ENCODE measurements at regions not wholly inside any gene's neighbourhood (a gene's known extent, or its start where the extent isn't known, plus 50 kb on each side); places are given as distances from the start of the nearest gene placed in this dataset.

DNA sequence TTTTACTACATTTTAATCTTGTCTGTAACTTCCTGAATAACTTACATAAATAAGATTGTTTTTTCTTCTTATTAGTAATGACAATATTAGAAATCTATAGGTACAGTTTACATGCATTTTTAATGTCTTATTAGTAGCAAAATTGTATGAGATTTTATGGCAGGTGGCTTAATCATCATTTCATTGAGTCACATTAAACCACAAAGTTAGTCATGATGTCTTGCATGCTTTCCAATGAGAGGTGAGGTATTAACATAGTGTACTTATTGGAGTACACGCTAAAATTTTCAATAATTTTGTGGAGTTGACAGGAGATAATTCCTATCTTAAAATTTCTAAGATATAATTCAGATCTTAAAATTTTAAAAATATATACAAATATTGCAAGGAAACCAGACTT lies 989.6 kb upstream of the ARRDC3 start:
- H2AK5ac ChIP-seq (ENCODE audit: low read length): no peak overlapping the region
- no peaks in the 10 kb centered on the region for H3K4me1 ChIP-seq (ENCODE audit: control insufficient read depth in 1 of 2, insufficient read depth in 2 of 2, low read length in 2 of 2)
- no peak overlapping the region for H4K8ac ChIP-seq (ENCODE audit: low read depth, low read length)
- WGBS (ENCODE audit: extremely low coverage, insufficient coverage, insufficient read length): no CpG with 5 or more reads among the region's 1 CpG
- H3K23ac ChIP-seq (ENCODE audit: low read length): no peak overlapping the region
- H3K36me3 ChIP-seq (ENCODE audit: control insufficient read depth in 1 of 2, insufficient read depth in 2 of 2, low read length in 2 of 2): no peaks in the 10 kb centered on the region
- H3K9ac ChIP-seq (ENCODE audit: low read length): no peak overlapping the region
- no peak overlapping the region for H2BK12ac ChIP-seq (ENCODE audit: low read length)
- no peak overlapping the region for H2BK120ac ChIP-seq (ENCODE audit: insufficient read depth, low read length, poor library complexity)
- no peak overlapping the region for H3K18ac ChIP-seq (ENCODE audit: low read length)
- H3K4me3 ChIP-seq (ENCODE audit: low read depth, low read length): no peak overlapping the region
- H3K4ac ChIP-seq (ENCODE audit: low read depth, low read length): no peak overlapping the region
- no peaks in the 10 kb centered on the region for H3K9me3 ChIP-seq (ENCODE audit: insufficient read depth, low read depth, low read length)
- no peak for DNase-seq
- H4K12ac ChIP-seq (ENCODE audit: low read depth, low read length): no peak overlapping the region
- H2BK5ac ChIP-seq (ENCODE audit: low read depth, low read length, poor library complexity): no peak overlapping the region
- no peak overlapping the region for H3K27ac ChIP-seq (ENCODE audit: low read depth, low read length)
- H3K79me2 ChIP-seq (ENCODE audit: control insufficient read depth, insufficient read depth, low read length, poor library complexity): no peaks in the 10 kb centered on the region
- H4K91ac ChIP-seq (ENCODE audit: low read depth, low read length): no peak overlapping the region
- no peaks in the 10 kb centered on the region for H3K27me3 ChIP-seq (ENCODE audit: insufficient read depth, low read length)
- H2AFZ ChIP-seq (ENCODE audit: insufficient read depth, low read length, poor library complexity): no peak overlapping the region
- H3K79me1 ChIP-seq (ENCODE audit: low read length): no peaks in the 10 kb centered on the region
- no peak overlapping the region for H3K4me2 ChIP-seq (ENCODE audit: low read length)
- no peak overlapping the region for H3K14ac ChIP-seq (ENCODE audit: low read length)

GRCh38 chr5:92371889-92372235 lies 988.7 kb upstream of the ARRDC3 start:
- H3K79me1 ChIP-seq (ENCODE audit: low read length): no peaks in the 10 kb centered on the region
- H2BK12ac ChIP-seq (ENCODE audit: low read length): no peak overlapping the region
- no peaks in the 10 kb centered on the region for H3K36me3 ChIP-seq (ENCODE audit: control insufficient read depth in 1 of 2, insufficient read depth in 2 of 2, low read length in 2 of 2)
- H2AFZ ChIP-seq (ENCODE audit: insufficient read depth, low read length, poor library complexity): no peak overlapping the region
- H3K27ac ChIP-seq (ENCODE audit: low read depth, low read length): no peak overlapping the region
- H3K9ac ChIP-seq (ENCODE audit: low read length): no peak overlapping the region
- H4K91ac ChIP-seq (ENCODE audit: low read depth, low read length): no peak overlapping the region
- H4K8ac ChIP-seq (ENCODE audit: low read depth, low read length): no peak overlapping the region
- no peak overlapping the region for H3K23ac ChIP-seq (ENCODE audit: low read length)
- H2BK5ac ChIP-seq (ENCODE audit: low read depth, low read length, poor library complexity): no peak overlapping the region
- no peak overlapping the region for H3K4me2 ChIP-seq (ENCODE audit: low read length)
- no peak overlapping the region for H3K14ac ChIP-seq (ENCODE audit: low read length)
- no peak overlapping the region for H3K4ac ChIP-seq (ENCODE audit: low read depth, low read length)
- DNase-seq: no peak
- H3K9me3 ChIP-seq (ENCODE audit: insufficient read depth, low read depth, low read length): no peaks in the 10 kb centered on the region
- no peak overlapping the region for H2BK120ac ChIP-seq (ENCODE audit: insufficient read depth, low read length, poor library complexity)
- H3K79me2 ChIP-seq (ENCODE audit: control insufficient read depth, insufficient read depth, low read length, poor library complexity): no peaks in the 10 kb centered on the region
- no peaks in the 10 kb centered on the region for H3K4me1 ChIP-seq (ENCODE audit: control insufficient read depth in 1 of 2, insufficient read depth in 2 of 2, low read length in 2 of 2)
- H3K18ac ChIP-seq (ENCODE audit: low read length): no peak overlapping the region
- no peak overlapping the region for H3K4me3 ChIP-seq (ENCODE audit: low read depth, low read length)
- no CpG with 5 or more reads among the region's 2 CpGs for WGBS (ENCODE audit: extremely low coverage, insufficient coverage, insufficient read length)
- no peaks in the 10 kb centered on the region for H3K27me3 ChIP-seq (ENCODE audit: insufficient read depth, low read length)
- no peak overlapping the region for H2AK5ac ChIP-seq (ENCODE audit: low read length)
- no peak overlapping the region for H4K12ac ChIP-seq (ENCODE audit: low read depth, low read length)

DNA sequence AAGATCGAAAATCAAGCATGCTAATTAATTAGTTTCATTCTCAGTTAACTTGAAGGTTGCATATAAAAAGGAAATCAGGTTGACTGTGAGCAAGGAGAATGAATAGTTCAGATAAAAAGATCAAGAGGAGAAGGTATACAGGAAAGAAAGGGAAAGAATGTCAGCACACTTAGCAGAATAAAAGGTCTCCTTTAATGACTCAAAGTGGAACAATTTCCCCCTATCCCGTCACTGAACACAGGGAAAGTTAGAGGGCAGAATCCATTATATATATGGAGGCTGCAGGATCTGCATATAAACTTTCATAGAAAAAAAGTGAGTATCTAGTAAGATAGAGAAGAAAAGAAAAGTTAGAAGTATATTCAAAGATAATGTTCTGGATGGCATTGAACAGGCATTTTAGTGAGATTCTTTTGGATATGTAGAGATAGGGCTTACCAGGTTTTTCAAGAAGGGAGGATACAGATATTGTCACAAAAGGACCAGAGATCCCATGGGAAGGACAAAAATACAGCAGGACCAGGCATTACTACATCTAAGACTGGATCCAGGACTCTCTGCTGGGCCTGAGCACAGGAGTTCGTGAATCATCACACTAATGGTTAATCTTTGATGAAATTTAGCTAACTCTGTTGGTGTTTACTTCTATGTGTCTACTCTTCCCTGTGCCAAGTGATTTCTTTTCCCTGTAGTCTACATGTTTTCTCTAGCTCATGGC lies 988.2 kb upstream of the ARRDC3 start:
- H2BK120ac ChIP-seq (ENCODE audit: insufficient read depth, low read length, poor library complexity): no peak overlapping the region

DNA sequence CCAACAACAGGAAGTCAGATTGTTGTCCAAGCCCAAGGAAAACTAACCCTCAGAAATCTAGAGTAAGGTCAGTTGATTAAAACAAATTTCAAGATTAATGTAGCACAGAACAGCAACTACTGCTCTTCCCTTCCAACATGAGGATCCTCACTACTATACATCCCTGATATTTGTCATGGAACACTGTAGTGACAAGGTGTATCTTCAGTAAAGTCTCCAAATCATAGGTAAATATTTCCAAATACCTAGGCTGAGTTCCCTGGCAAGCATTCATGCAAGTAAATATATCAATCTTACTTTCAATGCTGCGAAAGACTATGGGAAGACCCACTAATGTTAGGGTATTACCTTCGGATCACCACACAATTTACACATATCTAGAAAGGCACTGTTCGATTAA lies 986.9 kb upstream of the ARRDC3 start:
- Histone ChIP-seq H3K14ac (ENCODE audit: low read length) (no peak overlapping the region), H2AFZ (ENCODE audit: insufficient read depth, low read length, poor library complexity) (no peak overlapping the region), H3K18ac (ENCODE audit: low read length) (no peak overlapping the region), H3K4me3 (ENCODE audit: low read depth, low read length) (no peak overlapping the region), H2BK5ac (ENCODE audit: low read depth, low read length, poor library complexity) (no peak overlapping the region), H3K4ac (ENCODE audit: low read depth, low read length) (no peak overlapping the region), H3K27me3 (ENCODE audit: insufficient read depth, low read length) (no peaks in the 10 kb centered on the region), H2AK5ac (ENCODE audit: low read length) (no peak overlapping the region), H4K8ac (ENCODE audit: low read depth, low read length) (no peak overlapping the region), H2BK120ac (ENCODE audit: insufficient read depth, low read length, poor library complexity) (no peak overlapping the region), H3K9me3 (ENCODE audit: insufficient read depth, low read depth, low read length) (no peaks in the 10 kb centered on the region), H3K79me2 (ENCODE audit: control insufficient read depth, insufficient read depth, low read length, poor library complexity) (no peaks in the 10 kb centered on the region), H3K4me2 (ENCODE audit: low read length) (no peak overlapping the region), H4K91ac (ENCODE audit: low read depth, low read length) (no peak overlapping the region), H3K36me3 (ENCODE audit: control insufficient read depth in 1 of 2, insufficient read depth in 2 of 2, low read length in 2 of 2) (no peaks in the 10 kb centered on the region), H3K23ac (ENCODE audit: low read length) (no peak overlapping the region), H3K4me1 (ENCODE audit: control insufficient read depth in 1 of 2, insufficient read depth in 2 of 2, low read length in 2 of 2) (no peaks in the 10 kb centered on the region), H3K9ac (ENCODE audit: low read length) (no peak overlapping the region), H3K79me1 (ENCODE audit: low read length) (no peaks in the 10 kb centered on the region), H3K27ac (ENCODE audit: low read depth, low read length) (no peak overlapping the region), H2BK12ac (ENCODE audit: low read length) (no peak overlapping the region), H4K12ac (ENCODE audit: low read depth, low read length) (no peak overlapping the region)
- no peak for DNase-seq
- no CpG with 5 or more reads among the region's 3 CpGs for WGBS (ENCODE audit: extremely low coverage, insufficient coverage, insufficient read length)

More for the DNA sequence above, 988.2 kb upstream of the ARRDC3 start:
- Histone ChIP-seq H3K9ac (ENCODE audit: low read length) (no peak overlapping the region), H3K4ac (ENCODE audit: low read depth, low read length) (no peak overlapping the region), H3K18ac (ENCODE audit: low read length) (no peak overlapping the region), H3K27me3 (ENCODE audit: insufficient read depth, low read length) (no peaks in the 10 kb centered on the region), H2AK5ac (ENCODE audit: low read length) (no peak overlapping the region), H3K9me3 (ENCODE audit: insufficient read depth, low read depth, low read length) (no peaks in the 10 kb centered on the region), H4K8ac (ENCODE audit: low read depth, low read length) (no peak overlapping the region), H4K91ac (ENCODE audit: low read depth, low read length) (no peak overlapping the region), H3K14ac (ENCODE audit: low read length) (no peak overlapping the region), H2AFZ (ENCODE audit: insufficient read depth, low read length, poor library complexity) (no peak overlapping the region), H2BK5ac (ENCODE audit: low read depth, low read length, poor library complexity) (no peak overlapping the region), H3K36me3 (ENCODE audit: control insufficient read depth in 1 of 2, insufficient read depth in 2 of 2, low read length in 2 of 2) (no peaks in the 10 kb centered on the region), H3K4me1 (ENCODE audit: control insufficient read depth in 1 of 2, insufficient read depth in 2 of 2, low read length in 2 of 2) (no peaks in the 10 kb centered on the region), H4K12ac (ENCODE audit: low read depth, low read length) (no peak overlapping the region), H3K4me3 (ENCODE audit: low read depth, low read length) (no peak overlapping the region), H3K79me2 (ENCODE audit: control insufficient read depth, insufficient read depth, low read length, poor library complexity) (no peaks in the 10 kb centered on the region), H3K79me1 (ENCODE audit: low read length) (no peaks in the 10 kb centered on the region), H3K23ac (ENCODE audit: low read length) (no peak overlapping the region), H3K4me2 (ENCODE audit: low read length) (no peak overlapping the region), H3K27ac (ENCODE audit: low read depth, low read length) (no peak overlapping the region), H2BK12ac (ENCODE audit: low read length) (no peak overlapping the region)
- WGBS (ENCODE audit: extremely low coverage, insufficient coverage, insufficient read length): no CpG with 5 or more reads among the region's 3 CpGs
- no peak for DNase-seq
